ENCODE measurements at regions not wholly inside any gene's neighbourhood (a gene's known extent, or its start where the extent isn't known, plus 50 kb on each side); places are given as distances from the start of the nearest gene placed in this dataset.

- H3K9me3 ChIP-seq (ENCODE audit: control insufficient read depth in 4 of 4, insufficient read depth in 3 of 4, low read length in 3 of 4), result no peaks in the 10 kb centered on the region
- peaks cover 0 to 7% (median 0%) of the 10 kb centered on the region in 5 donors for H3K4me1 ChIP-seq (ENCODE audit: control insufficient read depth in 5 of 5, insufficient read depth in 5 of 5, low read length in 5 of 5)
- no peak for ATAC-seq (ENCODE audit: insufficient read depth, low FRiP score)
- DNase-seq, result peak; percentile 12 to 60 (median 46)
- no peak for TF ChIP-seq CTCF (IDR thresholded peaks at IDR 0.05; ENCODE audit: control extremely low read depth, extremely low read depth)
- no peaks in the 10 kb centered on the region for H3K27me3 ChIP-seq (ENCODE audit: control insufficient read depth in 3 of 3, insufficient read depth in 3 of 3, low read length in 2 of 3)
- no peak overlapping the region for H3K4me3 ChIP-seq
- no peak overlapping the region for H3K27ac ChIP-seq (ENCODE audit: low read depth in 1 of 2, low read length in 1 of 2)
- WGBS, 2 donors, result 15 to 17% methylated on average over 1 of the region's 1 CpG
- H3K36me3 ChIP-seq (ENCODE audit: control insufficient read depth in 4 of 4, insufficient read depth in 4 of 4, low read length in 4 of 4), result no peaks in the 10 kb centered on the region
- H3K9ac ChIP-seq (ENCODE audit: insufficient read depth in 1 of 2, low read length in 2 of 2), result no peak overlapping the region
Measured at GRCh38 chr1:189899686-189900425, 577.8 kb downstream of the BRINP3 start.

GRCh38 chr1:189904509-189904908 is 573.2 kb downstream of the BRINP3 start:
- Histone ChIP-seq H3K36me3 (ENCODE audit: control insufficient read depth in 4 of 4, insufficient read depth in 4 of 4, low read length in 4 of 4) (no peaks in the 10 kb centered on the region), H3K4me1 (ENCODE audit: control insufficient read depth in 5 of 5, insufficient read depth in 5 of 5, low read length in 5 of 5) (peaks cover 0 to 7% (median 0%) of the 10 kb centered on the region in 5 donors), H3K27me3 (ENCODE audit: control insufficient read depth in 3 of 3, insufficient read depth in 3 of 3, low read length in 2 of 3) (no peaks in the 10 kb centered on the region), H3K9ac (ENCODE audit: insufficient read depth in 1 of 2, low read length in 2 of 2) (no peak overlapping the region), H3K9me3 (ENCODE audit: control insufficient read depth in 4 of 4, insufficient read depth in 3 of 4, low read length in 3 of 4) (no peaks in the 10 kb centered on the region), H3K27ac (ENCODE audit: low read depth in 1 of 2, low read length in 1 of 2) (no peak overlapping the region), H3K4me3 (no peak overlapping the region)
- ATAC-seq (ENCODE audit: insufficient read depth, low FRiP score), result no peak
- no peak for TF ChIP-seq CTCF (IDR thresholded peaks at IDR 0.05; ENCODE audit: control extremely low read depth, extremely low read depth)
- no peak for DNase-seq
- WGBS, 2 donors, result 77 to 85% methylated on average over 2 of the region's 2 CpGs

GRCh38 chr1:189908113-189908512 is 569.6 kb downstream of the BRINP3 start:
- no peaks in the 10 kb centered on the region for H3K27me3 ChIP-seq (ENCODE audit: control insufficient read depth in 3 of 3, insufficient read depth in 3 of 3, low read length in 2 of 3)
- no peaks in the 10 kb centered on the region for H3K9me3 ChIP-seq (ENCODE audit: control insufficient read depth in 4 of 4, insufficient read depth in 3 of 4, low read length in 3 of 4)
- H3K4me1 ChIP-seq (ENCODE audit: control insufficient read depth in 5 of 5, insufficient read depth in 5 of 5, low read length in 5 of 5), result no peaks in the 10 kb centered on the region
- no peak for TF ChIP-seq CTCF (IDR thresholded peaks at IDR 0.05; ENCODE audit: control extremely low read depth, extremely low read depth)
- no peak overlapping the region for H3K4me3 ChIP-seq
- DNase-seq (no peak), ATAC-seq (ENCODE audit: insufficient read depth, low FRiP score) (no peak)
- no peak overlapping the region for H3K9ac ChIP-seq (ENCODE audit: insufficient read depth in 1 of 2, low read length in 2 of 2)
- H3K36me3 ChIP-seq (ENCODE audit: control insufficient read depth in 4 of 4, insufficient read depth in 4 of 4, low read length in 4 of 4), result no peaks in the 10 kb centered on the region
- H3K27ac ChIP-seq (ENCODE audit: low read depth in 1 of 2, low read length in 1 of 2), result no peak overlapping the region

GRCh38 chr1:189921613-189922012 is 556.1 kb downstream of the BRINP3 start:
- Histone ChIP-seq H3K9me3 (ENCODE audit: control insufficient read depth in 4 of 4, insufficient read depth in 3 of 4, low read length in 3 of 4) (peaks cover 0 to 11% (median 4%) of the 10 kb centered on the region in 4 donors), H3K36me3 (ENCODE audit: control insufficient read depth in 4 of 4, insufficient read depth in 4 of 4, low read length in 4 of 4) (no peaks in the 10 kb centered on the region), H3K4me3 (no peak overlapping the region), H3K4me1 (ENCODE audit: control insufficient read depth in 5 of 5, insufficient read depth in 5 of 5, low read length in 5 of 5) (no peaks in the 10 kb centered on the region), H3K9ac (ENCODE audit: insufficient read depth in 1 of 2, low read length in 2 of 2) (no peak overlapping the region), H3K27ac (ENCODE audit: low read depth in 1 of 2, low read length in 1 of 2) (no peak overlapping the region), H3K27me3 (ENCODE audit: control insufficient read depth in 3 of 3, insufficient read depth in 3 of 3, low read length in 2 of 3) (no peaks in the 10 kb centered on the region)
- ATAC-seq (ENCODE audit: insufficient read depth, low FRiP score) (no peak), DNase-seq (no peak)
- TF ChIP-seq CTCF (IDR thresholded peaks at IDR 0.05; ENCODE audit: control extremely low read depth, extremely low read depth), result no peak
- 95% methylated on average over 2 of the region's 2 CpGs for WGBS, 2 donors
